ENCODE measurements at regions not wholly inside any gene's neighbourhood (a gene's known extent, or its start where the extent isn't known, plus 50 kb on each side); places are given as distances from the start of the nearest gene placed in this dataset.

DNA sequence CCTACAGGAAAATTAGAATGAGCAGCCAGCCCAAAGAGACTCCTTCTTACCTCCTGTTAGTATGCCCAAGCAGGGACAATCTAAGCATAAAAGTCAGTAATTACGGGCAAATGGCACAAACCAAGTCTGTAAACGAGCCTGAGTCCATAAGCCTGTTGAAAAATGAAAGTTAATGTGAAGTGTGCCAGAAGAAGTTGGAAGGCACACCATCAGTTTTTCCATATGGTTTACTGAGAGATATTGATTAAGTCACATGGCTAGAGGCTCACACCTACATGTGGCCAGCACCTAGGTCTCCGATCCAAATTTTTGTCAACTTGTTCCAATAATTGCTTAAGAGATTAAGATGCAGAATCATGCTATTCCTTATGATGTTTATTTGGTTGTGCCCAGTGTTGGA lies 242.4 kb upstream of the CSF3R start:
- TF ChIP-seq, protein P1, sequence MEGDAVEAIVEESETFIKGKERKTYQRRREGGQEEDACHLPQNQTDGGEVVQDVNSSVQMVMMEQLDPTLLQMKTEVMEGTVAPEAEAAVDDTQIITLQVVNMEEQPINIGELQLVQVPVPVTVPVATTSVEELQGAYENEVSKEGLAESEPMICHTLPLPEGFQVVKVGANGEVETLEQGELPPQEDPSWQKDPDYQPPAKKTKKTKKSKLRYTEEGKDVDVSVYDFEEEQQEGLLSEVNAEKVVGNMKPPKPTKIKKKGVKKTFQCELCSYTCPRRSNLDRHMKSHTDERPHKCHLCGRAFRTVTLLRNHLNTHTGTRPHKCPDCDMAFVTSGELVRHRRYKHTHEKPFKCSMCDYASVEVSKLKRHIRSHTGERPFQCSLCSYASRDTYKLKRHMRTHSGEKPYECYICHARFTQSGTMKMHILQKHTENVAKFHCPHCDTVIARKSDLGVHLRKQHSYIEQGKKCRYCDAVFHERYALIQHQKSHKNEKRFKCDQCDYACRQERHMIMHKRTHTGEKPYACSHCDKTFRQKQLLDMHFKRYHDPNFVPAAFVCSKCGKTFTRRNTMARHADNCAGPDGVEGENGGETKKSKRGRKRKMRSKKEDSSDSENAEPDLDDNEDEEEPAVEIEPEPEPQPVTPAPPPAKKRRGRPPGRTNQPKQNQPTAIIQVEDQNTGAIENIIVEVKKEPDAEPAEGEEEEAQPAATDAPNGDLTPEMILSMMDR (IDR thresholded peaks at IDR 0.05; ENCODE audit: low read length, missing control alignments) = no peak
- no peak for DNase-seq (ENCODE audit: low read depth)
- H3K4me3 ChIP-seq (replicated peaks; ENCODE audit: low read depth, low read length) = no peak overlapping the region

DNA sequence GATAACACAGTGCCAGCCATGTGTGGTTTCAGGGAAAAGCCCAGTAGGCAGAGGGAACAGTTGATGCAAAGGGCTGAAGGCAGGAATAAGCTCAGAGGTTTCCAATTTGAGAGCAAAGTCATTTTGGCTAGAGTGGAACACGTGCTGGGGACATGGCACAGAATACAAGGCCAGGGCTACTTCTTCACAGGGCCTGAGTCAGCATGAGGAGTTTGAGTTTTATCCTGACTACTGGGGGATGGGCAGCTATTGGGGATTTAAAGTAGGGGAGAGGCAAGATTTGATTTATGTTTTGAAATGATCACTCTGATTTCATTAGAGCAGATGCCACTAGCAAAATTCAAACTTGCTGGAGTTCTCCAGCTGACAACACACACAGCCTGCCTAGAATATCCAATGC lies 241.1 kb upstream of the CSF3R start:
- TF ChIP-seq, protein P1 (IDR thresholded peaks at IDR 0.05; ENCODE audit: low read length, missing control alignments) = no peak
- no peak for DNase-seq (ENCODE audit: low read depth)
- H3K4me3 ChIP-seq (replicated peaks; ENCODE audit: low read depth, low read length) = no peak overlapping the region

DNA sequence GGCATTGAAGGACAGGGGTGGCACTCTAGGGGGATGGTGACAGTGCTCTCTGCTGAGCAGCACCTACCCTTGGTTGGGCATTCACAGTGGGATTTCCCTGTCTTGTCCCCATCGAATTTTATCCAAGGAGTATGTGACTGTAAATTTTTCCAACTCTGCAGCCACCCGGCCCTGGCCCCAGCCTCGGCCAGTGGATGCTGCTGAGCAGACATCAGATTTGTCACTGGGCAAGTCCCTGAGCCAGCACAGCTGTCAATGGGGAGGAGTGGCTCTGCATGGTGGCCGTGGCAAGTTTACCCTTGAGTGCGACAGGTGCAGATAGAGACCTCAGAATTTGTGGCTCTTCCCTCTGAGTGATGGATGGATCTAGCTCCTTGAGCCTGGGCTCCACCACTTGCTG lies 240.2 kb upstream of the CSF3R start:
- DNase-seq (ENCODE audit: low read depth) = no peak
- TF ChIP-seq, protein P1 (IDR thresholded peaks at IDR 0.05; ENCODE audit: low read length, missing control alignments) = no peak
- H3K4me3 ChIP-seq (replicated peaks; ENCODE audit: low read depth, low read length) = no peak overlapping the region

DNA sequence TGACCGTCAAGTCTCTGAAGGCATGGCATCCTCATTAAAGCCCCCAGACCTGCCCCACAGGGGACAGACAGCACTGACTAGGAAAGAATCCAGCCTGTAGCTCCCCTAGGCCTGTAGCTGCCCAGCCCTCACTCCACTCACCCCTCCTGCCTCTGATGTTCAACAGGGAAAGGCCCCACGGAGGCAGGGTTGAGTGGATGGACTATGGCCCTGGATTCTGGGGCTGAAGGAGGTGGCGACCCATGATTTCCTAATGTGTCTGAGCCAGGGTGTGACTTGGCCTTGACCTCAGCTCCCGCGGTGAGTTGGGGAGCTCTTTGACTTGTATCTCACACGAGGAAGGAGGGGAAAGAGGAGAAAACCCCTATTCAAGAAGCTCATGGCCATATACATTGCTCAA lies 238.5 kb upstream of the CSF3R start:
- DNase-seq (ENCODE audit: low read depth) = no peak
- TF ChIP-seq, protein P1 (IDR thresholded peaks at IDR 0.05; ENCODE audit: low read length, missing control alignments) = no peak
- no peak overlapping the region for H3K4me3 ChIP-seq (replicated peaks; ENCODE audit: low read depth, low read length)

DNA sequence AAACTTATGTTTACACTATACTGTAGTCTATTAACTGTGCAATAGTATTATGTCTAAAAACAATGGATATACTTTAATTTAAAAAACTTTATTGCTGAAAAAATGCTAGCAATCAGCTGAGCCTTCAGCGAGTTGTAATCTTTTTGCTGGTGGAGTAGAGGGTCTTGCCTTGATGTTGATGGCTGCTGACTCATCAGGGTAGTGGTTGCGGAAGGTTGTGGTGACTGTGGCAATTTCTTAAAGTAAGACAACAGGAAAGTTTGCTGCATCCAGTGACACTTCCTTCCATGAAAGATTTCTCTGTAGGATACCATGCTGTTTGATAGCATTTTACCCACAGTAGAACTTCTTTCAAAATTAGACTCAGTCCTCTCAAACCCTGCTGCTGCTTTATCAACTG lies 234.7 kb upstream of the CSF3R start:
- DNase-seq (ENCODE audit: low read depth) = no peak
- H3K4me3 ChIP-seq (replicated peaks; ENCODE audit: low read depth, low read length) = no peak overlapping the region
- TF ChIP-seq, protein P1 (IDR thresholded peaks at IDR 0.05; ENCODE audit: low read length, missing control alignments) = no peak

- H3K4me3 ChIP-seq (replicated peaks; ENCODE audit: low read depth, low read length) = no peak overlapping the region
- DNase-seq (ENCODE audit: low read depth) = no peak
- TF ChIP-seq, protein P1 (IDR thresholded peaks at IDR 0.05; ENCODE audit: low read length, missing control alignments) = no peak
Observed at GRCh38 chr1:36715797-36716196, 233.1 kb upstream of the CSF3R start.

DNA sequence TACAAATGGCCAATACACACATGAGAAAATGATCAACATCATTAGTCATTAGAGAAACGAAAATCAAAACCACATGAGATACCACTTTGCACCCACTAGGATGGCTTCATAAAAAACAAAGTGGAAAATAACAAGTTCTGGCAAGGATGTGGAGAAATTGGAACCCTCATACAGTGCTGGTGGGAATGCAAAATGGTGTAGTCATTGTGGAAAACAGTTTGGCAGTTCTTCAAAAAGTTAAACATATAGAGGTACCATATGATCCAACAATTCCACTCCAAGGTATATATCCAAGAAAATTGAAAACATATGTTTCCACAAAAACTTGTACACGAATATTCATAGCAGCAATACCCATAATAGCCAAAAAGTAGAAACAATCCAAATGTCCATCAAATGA lies 231.6 kb upstream of the CSF3R start:
- no peak for DNase-seq (ENCODE audit: low read depth)
- TF ChIP-seq, protein P1 (IDR thresholded peaks at IDR 0.05; ENCODE audit: low read length, missing control alignments) = no peak
- no peak overlapping the region for H3K4me3 ChIP-seq (replicated peaks; ENCODE audit: low read depth, low read length)

Data from fibroblast of pulmonary artery (primary cell).